Posterior cingulate gyrus (tissue), 11 donors: ENCODE measurements at regions not wholly inside any gene's neighbourhood (a gene's known extent, or its start where the extent isn't known, plus 50 kb on each side); places are given as distances from the start of the nearest gene placed in this dataset.
"Not testable (repeated sequence)": the region's sequence is repeated elsewhere in the genome, so short reads cannot be mapped to it uniquely, and the experiment has no call there.

ENCODE experiments used
- DNase-seq, 10 donors: peaks; one replicate each; pipeline versions ENCODE4 v3.0.0 to v3.0.0-alpha.2; 2020 to 2021; ENCODE audit warnings: mixed read lengths in 3 of 10
- intact Hi-C: fragments of 100-400 bp; cut with DNase I; formaldehyde crosslinking; loops from one replicate; pipeline ENCODE4 v1.15.1; 2023

DNA sequence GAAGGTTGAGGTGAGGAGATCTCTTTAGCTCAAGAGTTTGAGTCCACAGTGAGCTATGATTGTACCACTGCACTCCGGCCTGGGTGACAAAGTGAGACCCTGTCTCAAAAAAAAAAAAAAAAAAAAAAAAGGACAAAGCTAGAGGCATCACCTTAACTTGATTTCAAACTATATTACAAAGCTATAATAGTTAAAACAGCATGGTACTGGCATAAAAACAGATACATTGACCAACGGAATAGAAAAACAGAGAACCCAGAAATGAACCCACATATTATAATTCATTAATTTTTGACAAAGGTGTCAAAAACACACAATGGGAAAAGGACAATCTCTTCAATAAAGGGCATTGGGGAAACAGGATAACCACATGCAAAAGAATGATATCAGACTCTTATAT lies 50.8 kb upstream of the MBOAT1 start:
- intact Hi-C loops, result no loop called here
- no peak for DNase-seq

DNA sequence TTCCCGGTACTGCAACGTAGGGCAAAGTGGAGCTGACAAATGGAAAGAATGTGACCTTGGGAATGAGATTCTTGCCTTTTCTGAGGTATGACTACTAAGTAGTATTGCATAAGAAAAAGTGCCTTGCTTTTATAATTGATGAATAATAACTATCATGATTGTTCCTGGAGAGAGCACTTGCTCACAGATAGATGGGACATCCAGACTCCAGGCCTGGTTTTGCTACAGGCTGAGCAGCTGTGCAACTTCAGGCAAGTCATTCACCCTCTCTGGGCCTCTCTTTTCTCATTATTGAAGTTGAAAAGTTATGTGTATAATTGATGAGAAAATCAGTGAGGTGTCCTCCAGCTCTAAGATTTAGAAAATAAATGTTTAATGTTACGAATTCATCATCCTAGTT lies 53.6 kb upstream of the MBOAT1 start:
- intact Hi-C loops, result no loop called here
- DNase-seq, result no peak

DNA sequence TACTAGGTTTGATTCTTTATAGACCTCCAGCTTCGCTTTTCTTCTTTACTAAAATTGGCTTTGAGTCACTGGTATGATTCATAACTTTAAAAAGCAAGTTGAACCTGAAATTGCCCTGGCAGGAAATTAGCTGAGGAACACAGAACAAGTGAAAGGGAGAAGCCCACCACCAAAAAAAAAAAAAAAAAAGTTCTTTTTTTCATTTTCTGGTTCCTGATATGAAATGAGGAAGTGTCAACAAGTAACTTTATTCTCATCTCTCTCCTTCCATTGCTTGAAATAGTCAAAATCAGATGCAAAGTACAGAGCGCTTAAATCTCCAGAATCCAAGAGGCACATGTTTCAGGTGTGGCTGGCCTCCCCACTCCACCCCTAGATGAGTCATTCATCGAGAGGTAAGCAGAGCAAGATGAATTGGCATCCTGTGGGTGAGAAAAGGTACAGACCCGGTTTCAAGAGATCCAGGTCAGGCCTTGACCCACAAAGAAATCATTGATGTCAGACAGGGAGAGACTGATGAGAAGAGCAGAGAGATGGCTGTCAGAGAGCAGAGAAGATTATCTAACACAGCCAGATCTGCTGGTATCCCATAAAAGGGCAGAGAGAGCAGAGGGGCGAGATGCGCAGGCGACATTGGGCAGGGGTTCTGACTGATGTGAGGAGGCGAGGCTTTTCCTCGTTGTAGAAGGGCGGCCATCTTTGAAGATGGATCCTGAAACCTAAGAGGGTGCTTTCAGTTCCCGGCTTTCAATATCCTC lies 54.8 kb upstream of the MBOAT1 start:
- intact Hi-C loops, result no loop called here
- DNase-seq, result no peak

DNA sequence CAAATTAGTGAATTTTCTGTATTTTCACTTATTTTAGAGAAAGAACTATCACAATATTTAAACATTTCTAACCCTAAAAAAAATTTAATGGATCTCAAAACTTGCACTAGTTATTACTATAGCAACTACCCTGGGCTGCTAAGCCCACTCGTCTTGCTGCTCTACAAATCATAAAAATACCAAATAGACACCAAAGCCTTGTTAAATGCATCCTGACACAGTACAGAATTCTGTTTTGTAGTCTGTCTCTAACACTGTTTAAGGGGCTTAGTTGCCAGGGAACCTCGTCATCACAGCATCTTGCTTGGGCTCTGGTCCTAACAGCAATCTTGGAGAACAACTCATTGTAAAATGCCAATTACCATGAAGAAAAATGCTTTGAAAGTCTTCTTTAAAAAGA lies 56.9 kb upstream of the MBOAT1 start:
- intact Hi-C loops, result no loop called here
- DNase-seq, result no peak

DNA sequence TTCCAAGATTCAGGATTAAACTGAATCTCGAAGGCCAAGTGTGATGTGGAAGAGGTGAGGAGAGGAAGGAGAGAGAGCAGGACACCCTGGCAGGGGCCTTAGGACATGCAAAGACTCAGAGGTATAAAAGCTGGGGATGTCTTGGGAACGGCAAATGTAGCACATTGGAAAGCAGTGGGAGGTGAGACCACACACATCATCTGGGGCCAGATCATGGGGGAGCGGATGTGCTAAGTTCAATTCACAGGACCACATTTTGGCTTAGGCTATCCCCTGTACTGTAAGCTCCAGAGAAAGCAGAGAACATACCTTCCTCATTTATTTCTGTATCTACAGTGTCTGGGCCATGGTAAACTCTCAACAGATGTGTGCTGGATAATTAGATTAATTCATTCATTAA lies 59.5 kb upstream of the MBOAT1 start:
- intact Hi-C loops, result no loop called here
- DNase-seq, result no peak

DNA sequence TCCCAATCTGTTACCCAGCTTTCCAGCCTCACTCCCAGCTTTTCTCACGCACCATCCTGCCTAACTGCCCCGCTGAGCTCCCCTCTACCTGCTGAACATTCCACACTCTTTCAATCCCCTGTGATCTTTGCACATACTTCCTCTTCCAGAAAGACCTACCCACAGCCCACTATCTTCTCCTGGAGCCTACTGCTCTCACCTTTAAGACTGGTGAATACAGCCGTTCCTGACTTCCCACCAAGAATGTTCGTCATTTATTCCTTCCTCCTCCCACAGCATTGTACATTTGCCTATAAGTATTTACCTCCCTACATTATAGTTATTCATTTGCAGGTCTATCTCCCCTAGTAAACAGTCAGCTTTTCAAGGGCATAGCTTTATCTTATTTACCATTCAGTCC lies 61.9 kb upstream of the MBOAT1 start:
- intact Hi-C loops, result no loop called here
- no peak for DNase-seq

DNA sequence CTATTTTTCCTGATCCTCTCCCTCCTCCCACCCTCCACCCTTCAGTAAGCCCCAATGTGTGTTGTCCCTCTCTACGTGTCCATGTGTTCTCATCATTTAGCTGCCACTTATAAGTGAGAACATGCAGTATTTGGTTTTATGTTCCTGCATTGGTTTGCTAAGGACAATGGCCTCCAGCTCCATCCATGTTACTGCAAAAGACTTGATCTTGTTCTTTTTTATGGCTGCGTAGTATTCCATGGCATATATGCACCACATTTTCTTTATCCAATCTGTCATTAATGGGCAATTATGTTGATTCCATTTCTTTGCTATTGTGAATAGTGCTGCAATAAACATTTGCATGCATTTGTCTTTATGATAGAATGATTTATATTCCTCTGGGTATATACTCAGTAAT lies 63.6 kb upstream of the MBOAT1 start:
- intact Hi-C loops, result not testable (repeated sequence)

DNA sequence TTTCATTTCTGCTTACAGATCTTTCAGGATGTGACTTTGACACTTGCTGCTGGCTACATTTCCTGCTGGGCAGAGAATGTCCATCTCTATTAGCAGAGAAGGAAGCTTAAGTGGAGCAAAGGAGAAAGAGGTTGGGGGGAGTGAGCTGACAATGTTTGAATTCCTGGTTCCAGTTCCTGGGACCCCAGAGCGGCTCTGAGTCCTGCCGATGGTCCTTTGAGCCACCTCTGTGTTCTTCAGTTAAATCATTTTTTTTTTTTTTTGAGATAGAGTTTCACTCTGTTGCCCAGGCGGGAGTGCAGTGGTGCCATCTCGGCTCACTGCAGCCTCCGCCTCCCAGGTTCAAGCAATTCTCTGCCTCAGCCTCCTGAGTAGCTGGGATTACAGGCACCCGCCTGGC lies 65.5 kb upstream of the MBOAT1 start:
- intact Hi-C loops, result not testable (repeated sequence)

More for the DNA sequence above, 63.6 kb upstream of the MBOAT1 start:
- not testable (repeated sequence) for DNase-seq

DNA sequence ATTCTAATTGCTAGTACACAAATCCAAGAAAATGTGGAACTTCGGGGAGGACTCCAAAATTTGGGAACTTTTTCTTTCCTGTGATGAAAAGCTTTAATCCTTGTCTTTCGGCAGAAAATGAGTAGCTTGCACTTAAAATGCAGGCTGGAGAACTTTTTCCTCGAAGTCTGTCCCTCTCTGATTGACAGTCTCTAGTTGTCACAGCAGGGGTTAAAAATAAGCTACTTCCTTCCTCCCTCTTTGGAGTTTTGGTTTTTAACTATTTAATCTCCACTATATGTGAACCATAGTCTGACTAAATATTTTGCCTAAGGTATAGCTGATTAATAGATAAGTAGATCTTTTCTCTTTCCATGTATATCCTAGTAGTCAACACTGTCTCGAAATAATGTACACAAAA lies 66.8 kb upstream of the MBOAT1 start:
- intact Hi-C loops, result no loop called here
- no peak for DNase-seq

More for the DNA sequence above, 65.5 kb upstream of the MBOAT1 start:
- DNase-seq, result not testable (repeated sequence)

DNA sequence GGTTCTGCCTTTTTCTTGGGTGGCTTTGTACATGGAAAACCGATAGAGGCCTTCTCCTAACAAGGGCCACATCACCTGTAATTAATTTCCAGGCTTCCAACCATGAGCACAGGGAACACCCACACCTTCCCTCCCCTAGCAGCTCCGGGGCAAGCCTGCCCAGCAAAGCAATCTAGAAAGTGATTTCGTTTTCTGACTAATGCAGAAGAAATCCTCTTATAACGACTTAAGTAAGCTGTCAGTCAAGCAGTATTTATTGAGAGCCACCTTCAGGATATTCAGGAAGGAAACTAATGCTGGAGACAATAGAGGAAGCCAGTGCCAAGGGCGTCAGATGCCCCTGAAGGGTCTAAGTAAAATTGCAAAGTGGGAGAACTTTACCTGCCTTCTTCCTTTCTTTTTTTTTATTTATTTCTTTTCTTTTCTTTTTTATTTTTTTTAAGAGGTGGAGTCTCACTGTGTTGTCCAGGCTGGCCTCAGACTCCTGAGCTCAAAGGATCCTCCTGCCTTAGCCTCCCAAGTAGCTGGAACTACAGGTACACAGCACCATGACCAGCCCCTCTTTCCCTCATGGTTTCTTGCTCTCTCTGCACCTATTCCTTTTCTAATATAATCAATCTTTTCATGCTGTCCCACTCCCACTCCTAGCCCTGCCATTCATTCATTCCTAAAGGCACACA lies 67.5 kb upstream of the MBOAT1 start:
- DNase-seq, result no peak
- intact Hi-C loops, result no loop called here

DNA sequence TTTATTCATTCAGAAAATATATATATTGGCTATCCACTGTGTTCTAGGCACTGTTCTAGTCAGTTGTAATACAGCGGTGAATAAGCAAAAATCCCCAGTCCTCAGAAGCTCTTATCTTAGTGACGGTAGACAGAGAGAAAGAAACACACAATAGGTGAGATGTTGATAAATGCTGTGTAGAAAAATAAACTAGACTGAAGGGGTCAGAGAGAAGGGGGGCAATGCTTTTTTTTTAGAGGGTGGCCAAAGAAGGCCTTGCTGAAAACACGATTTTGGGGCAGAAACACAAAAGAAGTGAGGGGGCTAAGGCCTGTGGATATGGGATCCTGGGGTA lies 68.0 kb upstream of the MBOAT1 start:
- intact Hi-C loops, result no loop called here
- DNase-seq, result no peak

DNA sequence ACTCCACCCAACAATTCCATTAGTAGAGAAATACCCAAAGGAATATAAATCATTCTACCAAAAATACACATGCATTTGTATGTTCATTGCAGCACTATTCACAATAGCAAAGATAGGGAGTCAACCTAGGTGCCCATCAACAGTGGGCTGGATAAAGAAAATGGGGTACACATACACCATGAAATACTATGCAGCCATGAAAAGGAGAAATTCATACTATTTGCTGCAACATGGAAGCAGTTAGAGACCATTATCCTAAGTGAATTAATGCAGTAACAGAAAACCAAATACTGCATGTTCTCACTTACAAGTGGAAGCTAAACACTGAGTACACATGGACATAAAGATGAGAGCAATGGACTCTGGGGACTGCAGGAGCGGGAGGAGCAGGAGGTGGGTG lies 72.4 kb upstream of the MBOAT1 start:
- intact Hi-C loops, result no loop called here
- no peak for DNase-seq

DNA sequence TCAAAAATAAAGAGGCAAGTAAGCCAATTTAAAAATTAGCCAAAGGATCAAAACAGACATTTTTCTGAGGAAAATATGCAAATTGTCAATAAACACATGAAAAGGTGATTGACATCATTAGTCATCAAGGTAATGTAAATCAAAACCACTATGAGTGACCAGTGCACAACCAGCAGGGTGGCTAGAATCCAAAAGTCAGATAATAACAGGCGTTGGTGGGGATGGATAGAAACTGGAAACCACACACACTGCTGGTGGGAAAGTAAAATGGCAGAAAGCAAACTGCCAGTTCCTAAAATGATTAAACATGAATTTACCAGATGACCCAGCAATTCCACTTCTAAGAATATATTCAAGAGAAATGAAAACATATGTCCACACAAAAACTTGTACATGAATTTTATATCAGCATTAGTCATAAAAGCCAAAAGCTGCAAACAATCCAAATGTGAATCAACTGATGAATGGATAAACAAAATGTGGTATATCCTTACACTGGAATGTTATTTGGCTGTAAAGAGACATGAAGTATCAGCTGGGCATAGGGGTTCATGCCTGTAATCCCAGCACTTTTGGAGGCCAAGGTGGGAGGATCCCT lies 74.8 kb upstream of the MBOAT1 start:
- DNase-seq, result no peak
- intact Hi-C loops, result no loop called here

DNA sequence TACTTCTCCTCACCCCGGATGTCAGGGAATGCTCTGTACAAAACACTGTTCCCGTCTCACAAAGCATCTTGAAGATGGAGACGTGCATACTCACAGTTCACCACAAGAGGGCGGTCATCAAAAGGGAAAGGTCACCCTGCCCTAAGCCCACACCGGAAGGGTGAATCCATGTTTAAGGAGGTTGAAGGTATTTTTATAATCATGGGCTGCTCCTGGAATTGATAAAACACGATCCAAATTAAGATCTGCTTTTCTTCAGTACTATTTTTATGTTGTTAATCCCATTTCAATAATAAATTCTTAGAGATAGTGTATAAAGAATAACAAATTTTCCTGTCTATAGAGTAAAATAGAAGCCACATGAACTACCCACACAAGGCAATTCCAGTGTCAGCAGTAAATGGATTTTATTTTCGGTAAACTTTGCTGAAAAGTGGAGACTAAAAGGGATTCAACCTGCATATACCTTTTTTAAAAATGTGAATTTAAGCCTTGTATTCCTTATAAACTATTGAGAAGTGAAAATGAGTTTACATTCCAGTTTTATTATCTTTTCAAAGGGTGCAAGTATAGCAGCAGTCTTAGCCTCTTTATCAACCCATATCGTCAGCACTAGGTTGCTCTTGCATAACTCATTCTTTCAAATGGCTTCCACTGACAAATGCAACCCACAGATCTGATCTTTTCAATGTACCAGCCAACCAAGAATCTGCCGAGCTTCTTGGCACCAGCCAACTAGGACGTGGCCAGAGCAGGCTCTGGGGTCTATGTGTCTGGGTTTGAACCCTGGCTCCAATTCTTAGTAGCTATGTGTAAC lies 79.7 kb upstream of the MBOAT1 start:
- DNase-seq, result peak in 8 of 10 donors; percentile 40 to 91 (median 74)
- intact Hi-C loops, result loop anchor here (2.0 to 5.0 kb wide), 3 partner anchors 110 to 237 kb away; partner anchors contain the start of gene E2F3

DNA sequence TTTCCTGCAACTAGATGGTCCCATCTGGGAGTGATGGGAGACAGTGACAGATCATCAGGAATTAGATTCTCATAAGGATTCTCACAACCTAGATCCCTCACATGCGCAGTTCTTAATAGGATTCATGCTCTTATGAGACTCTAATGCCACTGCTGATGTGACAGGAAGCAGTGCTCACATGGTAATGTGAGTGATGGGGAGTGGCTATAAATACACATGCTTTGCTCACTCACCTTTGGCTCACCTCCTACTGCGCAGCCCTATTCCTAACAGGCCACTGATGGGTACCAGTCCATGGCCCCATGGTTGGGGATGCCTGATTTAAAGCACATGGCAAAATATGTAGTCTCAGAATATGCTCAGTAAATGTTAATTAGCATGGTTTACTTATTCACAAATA lies 80.6 kb upstream of the MBOAT1 start:
- intact Hi-C loops, result loop anchor here (5.0 kb wide), 2 partner anchors 109 to 201 kb away; partner anchors contain the start of gene E2F3
- DNase-seq, result no peak

DNA sequence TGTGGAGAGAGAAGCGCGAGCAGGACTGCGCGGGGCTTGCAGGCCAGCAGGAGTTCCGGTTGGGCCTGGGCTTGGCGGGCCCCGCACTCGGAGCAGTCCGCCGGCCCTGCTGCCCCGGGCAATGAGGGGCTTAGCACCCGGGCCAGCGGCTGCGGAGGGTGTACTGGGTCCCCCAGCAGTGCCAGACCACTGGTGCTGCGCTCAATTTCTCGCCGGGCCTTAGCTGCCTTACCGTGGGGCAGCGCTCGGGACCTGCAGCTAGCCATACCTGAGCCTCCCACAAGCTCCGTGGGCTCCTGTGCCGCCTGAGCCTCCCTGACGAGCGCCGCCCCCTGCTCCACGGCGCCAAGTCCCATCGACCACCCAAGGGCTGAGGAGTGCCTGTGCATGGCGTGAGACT lies 89.0 kb upstream of the MBOAT1 start:
- intact Hi-C loops, result no loop called here

DNA sequence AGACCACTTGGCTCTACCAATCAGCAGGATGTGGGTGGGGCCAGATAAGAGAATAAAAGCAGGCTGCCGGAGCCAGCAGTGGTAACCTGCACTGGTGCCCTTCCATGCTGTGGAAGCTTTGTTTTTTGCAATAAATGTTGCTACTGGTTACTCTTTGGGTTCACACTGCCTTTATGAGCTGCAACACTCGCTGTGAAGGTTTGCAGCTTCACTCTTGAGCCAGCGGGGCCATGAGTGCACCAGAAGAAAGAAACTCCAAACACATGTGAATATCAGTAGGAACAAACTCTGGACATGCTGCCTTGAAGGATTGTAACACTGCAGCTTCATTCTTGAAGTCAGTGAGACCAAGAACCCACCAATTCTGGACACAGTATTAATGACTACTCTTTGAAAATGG lies 89.9 kb upstream of the MBOAT1 start:
- intact Hi-C loops, result no loop called here
- DNase-seq, result no peak

More for the DNA sequence above, 89.0 kb upstream of the MBOAT1 start:
- no peak for DNase-seq

DNA sequence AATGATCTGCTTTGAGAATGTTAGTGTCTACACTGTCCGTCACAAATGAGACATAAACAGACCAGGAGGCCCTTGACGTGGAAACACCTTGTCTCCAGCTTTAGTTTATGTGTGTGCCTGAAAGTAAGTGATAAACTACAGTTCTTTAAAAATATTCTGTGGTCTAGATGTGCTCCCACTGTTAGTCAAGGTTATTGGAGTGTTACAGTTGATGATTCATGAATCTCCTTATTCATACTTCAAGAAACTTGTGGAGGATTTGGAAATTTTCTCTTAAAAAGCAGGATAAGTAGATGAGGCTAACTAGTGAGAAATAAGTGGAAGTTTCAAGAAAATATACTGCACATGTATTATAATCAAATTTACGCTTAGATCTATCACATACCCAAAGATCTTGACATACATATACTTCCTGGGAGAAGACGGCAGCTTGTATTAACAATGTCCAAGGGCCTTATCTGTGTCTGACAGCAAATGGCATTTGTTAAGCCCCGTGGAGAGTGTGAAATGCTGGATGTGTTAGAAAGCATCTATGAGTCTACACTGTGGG lies 90.5 kb upstream of the MBOAT1 start:
- no peak for DNase-seq
- intact Hi-C loops, result no loop called here

DNA sequence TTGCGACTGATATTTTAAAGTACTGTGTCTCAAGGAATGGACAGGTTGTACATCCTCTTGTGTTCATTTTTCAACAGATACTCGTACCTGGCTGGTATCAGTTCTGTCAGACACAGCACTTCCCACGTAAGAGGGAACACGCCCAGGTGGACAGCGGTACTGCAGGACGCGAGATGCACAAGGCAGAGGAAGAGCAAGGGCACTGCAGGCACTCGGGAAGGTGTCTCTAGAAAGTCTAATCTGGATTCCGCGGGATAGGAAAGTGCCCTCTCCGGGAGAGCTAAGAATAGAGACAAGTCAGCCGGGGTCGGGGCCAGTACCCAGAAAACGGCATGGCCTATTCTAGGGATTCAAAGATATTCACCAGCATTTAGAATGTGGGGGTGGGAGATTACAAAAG lies 94.2 kb upstream of the MBOAT1 start:
- no peak for DNase-seq
- intact Hi-C loops, result no loop called here

DNA sequence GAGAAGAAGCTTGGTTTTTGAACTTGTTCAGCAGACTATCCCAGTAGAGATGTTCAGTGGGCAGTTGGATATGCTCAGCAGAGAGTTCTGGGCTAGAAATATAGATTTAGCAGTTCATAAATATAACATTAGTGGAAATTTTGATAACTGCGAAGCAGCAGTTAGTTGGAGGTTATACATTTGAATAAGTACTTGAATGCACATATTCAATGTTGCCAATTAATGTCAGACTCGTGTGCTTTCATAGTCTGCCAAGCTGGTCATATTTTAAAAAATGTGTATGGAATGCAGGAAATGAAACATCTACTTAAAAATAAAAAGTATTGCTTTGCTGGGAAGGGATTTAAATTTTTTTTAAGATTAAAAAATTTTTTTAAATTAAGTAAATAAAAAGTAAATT lies 92.5 kb upstream of the E2F3 start:
- intact Hi-C loops, result no loop called here
- DNase-seq, result no peak

DNA sequence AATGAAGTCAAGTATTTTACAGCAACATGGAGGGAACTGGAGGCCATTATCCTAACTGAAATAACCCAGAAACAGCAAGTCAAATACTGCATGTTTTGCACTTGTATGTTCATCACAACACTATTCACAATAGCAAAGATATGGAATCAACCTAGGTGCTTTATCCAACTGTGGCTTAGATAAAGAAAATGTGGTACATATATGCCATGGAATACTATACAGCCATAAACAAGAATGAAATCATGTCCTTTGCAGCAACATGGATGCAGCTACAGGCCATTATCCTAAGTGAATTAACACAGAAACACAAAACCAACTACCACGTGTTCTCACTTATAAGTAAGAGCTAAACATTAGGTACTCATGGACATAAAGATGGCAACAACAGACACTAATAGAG lies 91.5 kb upstream of the E2F3 start:
- intact Hi-C loops, result no loop called here
- DNase-seq, result no peak
